Cardiac fibroblast (primary cell): ENCODE measurements at regions not wholly inside any gene's neighbourhood (a gene's known extent, or its start where the extent isn't known, plus 50 kb on each side); places are given as distances from the start of the nearest gene placed in this dataset.

Experiments
- DNase-seq, 2 donors: peaks; one replicate each; pipeline versions ENCODE4 v3.0.0 to v3.0.0-alpha.2; 2010; ENCODE audit warnings: low read depth in 2 of 2
- H3K4me3 ChIP-seq, 2 donors: replicated peaks in 1 of 2; 1 replicate in 1 of 2; 2 replicates in 1 of 2; pipeline ENCODE4 v1.5.1; 2011; ENCODE audit warnings: low read depth in 2 of 2, low read length in 2 of 2, mild to moderate bottlenecking in 2 of 2, moderate library complexity in 1 of 2
- TF ChIP-seq, protein P1 (sequence below): IDR thresholded peaks from one replicate; pipeline ENCODE4 v1.5.1; 2011; ENCODE audit warnings: low read depth, mild to moderate bottlenecking, low read length, inconsistent platforms

DNA sequence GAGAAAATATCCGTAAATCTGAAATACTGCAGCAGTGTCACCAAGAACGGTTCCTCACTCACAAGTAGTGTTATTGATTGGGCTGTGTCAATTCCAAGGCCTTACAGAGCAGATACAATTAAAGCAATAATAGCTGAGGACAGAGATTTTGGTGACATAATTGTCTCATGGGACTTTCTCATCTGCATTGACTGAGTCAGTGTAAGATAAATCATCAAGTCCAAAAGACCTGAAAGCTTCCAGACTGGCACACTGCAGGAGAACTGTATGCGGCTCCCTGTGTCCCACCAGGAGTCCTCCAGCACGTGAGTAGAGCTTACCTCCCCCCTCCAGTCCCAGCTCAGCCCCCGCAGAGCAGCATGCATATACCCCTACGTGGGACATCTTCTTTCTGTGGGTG, 655.2 kb upstream of the ARID1B start:
- TF ChIP-seq, protein P1, sequence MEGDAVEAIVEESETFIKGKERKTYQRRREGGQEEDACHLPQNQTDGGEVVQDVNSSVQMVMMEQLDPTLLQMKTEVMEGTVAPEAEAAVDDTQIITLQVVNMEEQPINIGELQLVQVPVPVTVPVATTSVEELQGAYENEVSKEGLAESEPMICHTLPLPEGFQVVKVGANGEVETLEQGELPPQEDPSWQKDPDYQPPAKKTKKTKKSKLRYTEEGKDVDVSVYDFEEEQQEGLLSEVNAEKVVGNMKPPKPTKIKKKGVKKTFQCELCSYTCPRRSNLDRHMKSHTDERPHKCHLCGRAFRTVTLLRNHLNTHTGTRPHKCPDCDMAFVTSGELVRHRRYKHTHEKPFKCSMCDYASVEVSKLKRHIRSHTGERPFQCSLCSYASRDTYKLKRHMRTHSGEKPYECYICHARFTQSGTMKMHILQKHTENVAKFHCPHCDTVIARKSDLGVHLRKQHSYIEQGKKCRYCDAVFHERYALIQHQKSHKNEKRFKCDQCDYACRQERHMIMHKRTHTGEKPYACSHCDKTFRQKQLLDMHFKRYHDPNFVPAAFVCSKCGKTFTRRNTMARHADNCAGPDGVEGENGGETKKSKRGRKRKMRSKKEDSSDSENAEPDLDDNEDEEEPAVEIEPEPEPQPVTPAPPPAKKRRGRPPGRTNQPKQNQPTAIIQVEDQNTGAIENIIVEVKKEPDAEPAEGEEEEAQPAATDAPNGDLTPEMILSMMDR, result no peak
- no peak overlapping the region for H3K4me3 ChIP-seq
- DNase-seq, result no peak

DNA sequence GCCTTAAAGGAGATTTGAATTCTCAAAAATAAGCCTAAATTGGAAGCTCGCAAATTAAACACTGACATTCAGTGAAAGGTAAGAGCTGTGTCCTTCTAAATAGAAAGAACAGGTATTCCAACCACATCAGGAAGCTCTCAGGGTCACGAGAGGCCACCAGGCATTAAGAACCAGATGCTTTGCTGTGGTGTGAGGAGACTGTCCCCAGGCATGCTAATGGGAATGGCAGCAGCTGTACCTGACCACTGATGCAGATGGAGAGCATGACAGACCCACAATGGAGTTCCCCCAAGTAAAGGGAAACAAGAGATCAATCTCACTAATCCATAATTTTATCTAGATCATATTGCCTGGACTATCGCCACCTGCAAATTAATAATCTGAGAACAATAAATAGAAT, 658.9 kb upstream of the NOX3 start:
- no peak overlapping the region for H3K4me3 ChIP-seq
- TF ChIP-seq, protein P1, result no peak
- no peak for DNase-seq

DNA sequence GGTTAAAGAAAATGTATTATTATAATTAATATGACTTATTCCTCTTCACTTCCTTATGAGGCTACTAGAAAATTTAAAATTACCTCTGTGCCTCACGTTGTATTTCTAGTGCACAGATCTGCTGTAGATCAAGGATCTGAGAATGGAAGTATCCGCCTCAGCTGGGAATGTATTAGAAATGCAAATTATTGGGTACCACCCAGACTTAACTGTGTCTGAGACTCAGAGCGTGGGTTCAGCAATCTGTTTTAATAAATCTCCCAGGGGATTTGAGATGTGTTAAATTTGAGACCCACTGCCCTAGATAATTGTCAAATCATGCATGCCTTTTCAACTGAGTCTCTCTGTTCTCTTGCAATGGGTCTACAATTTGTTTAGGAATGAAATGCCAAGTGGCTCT, 658.0 kb upstream of the NOX3 start:
- H3K4me3 ChIP-seq, result no peak overlapping the region
- DNase-seq, result no peak
- TF ChIP-seq, protein P1, result no peak

DNA sequence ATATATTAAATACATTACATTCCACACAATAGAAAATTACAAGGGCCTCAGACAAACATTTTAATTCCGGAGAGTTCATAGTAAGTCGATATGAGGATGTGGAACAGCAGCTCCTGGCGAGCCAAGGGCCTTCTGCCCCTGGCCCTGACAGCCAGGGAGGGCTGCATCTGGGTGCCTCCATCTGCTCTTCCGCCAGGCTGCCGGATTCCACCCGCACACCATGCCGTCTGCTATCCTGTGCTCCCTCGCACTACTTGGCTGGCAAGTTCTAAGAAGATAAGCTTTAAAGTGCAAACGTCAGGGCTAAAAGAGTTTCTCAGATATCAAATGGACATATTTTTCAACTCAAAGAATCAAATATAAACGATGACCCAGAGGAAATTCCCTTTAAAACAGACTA, 656.3 kb upstream of the NOX3 start:
- H3K4me3 ChIP-seq, result no peak overlapping the region
- DNase-seq, result no peak
- TF ChIP-seq, protein P1, result no peak

DNA sequence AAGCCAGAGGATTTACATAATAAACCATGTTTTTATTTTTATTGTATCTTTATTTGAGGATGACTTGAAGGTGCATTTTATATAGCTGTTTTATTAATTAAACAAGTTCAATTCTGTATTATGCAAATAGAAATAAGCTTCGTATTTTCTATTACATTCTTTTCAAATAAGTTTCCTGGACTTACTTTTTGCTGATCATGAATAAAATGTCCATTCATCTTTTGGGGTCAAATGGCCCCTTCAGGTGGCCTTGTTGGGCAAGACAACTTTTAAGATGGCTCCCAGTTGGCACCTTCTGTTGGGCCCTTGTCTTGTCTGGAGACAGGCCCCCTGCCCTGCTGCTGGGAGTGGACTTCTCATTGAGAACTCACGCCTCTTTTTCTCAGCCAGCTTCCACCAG, 654.6 kb upstream of the NOX3 start:
- DNase-seq, result no peak
- no peak overlapping the region for H3K4me3 ChIP-seq
- TF ChIP-seq, protein P1, result no peak

DNA sequence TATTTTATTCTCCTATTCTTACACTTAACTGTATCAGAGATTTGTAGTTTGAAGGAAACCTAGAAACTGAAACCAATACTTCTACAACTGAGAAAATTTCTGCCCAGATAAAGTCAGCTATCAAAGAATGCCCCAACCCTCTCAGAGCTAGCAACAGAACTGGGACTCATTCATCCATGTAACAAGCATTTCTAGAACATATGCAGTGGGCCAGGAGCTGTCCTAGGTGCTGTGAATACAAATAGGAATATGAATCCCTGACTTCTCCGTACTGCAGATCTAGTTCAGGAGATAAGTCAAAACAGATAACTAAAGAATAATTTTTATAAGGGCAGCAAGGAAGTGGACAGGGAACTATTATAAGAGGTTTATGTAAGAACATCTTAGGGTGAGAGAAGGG, 654.1 kb upstream of the NOX3 start:
- H3K4me3 ChIP-seq, result no peak overlapping the region
- DNase-seq, result no peak
- TF ChIP-seq, protein P1, result no peak

DNA sequence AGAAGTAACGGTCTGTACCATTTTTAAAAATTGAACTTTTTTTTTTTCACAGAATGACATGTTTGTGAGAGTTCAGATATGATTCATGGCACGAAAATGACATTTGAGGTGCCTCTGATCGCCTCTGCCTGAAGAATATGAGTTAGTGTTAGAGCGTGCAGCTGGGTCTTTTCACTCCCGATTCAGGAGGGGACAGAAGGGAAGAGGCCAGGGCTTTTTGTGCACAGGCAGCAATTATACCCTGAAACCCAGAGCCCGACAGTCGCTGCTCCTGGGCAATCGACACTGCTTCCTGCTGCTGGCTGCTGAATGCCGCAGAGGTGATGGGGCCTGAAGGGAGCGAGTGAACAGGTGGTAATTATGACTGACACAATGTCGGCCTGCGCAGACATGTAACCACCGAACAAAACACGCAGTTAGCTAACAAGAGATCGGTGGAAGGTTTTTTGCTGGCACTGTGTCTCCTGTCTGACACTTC, 652.0 kb upstream of the NOX3 start:
- H3K4me3 ChIP-seq, result no peak overlapping the region
- TF ChIP-seq, protein P1, result no peak
- no peak for DNase-seq
